ENCODE measurements at regions not wholly inside any gene's neighbourhood (a gene's known extent, or its start where the extent isn't known, plus 50 kb on each side); places are given as distances from the start of the nearest gene placed in this dataset.

GRCh38 chr1:208542309-208542708 is 298.1 kb upstream of the PLXNA2 start:
- Histone ChIP-seq H3K9ac (ENCODE audit: low read depth, low read length) (no peak overlapping the region), H3K36me3 (ENCODE audit: insufficient read depth, low read length) (no peaks in the 10 kb centered on the region), H3K4me1 (ENCODE audit: insufficient read depth, low read length) (no peaks in the 10 kb centered on the region), H3K79me2 (ENCODE audit: insufficient read depth, low read length) (no peaks in the 10 kb centered on the region), H3K4me3 (ENCODE audit: low read depth in 1 of 2, low read length in 2 of 2) (no peak overlapping the region), H3K4me2 (ENCODE audit: insufficient read depth, low read length) (no peak overlapping the region), H4K20me1 (ENCODE audit: insufficient read depth, low read length) (no peaks in the 10 kb centered on the region), H3K9me3 (ENCODE audit: insufficient read depth, low read length, severe bottlenecking) (no peaks in the 10 kb centered on the region), H3K27me3 (ENCODE audit: insufficient read depth, low read length, poor library complexity) (peaks cover 8% of the 10 kb centered on the region), H2AFZ (ENCODE audit: low read depth, low read length) (no peak overlapping the region), H3K27ac (ENCODE audit: low read length) (no peak overlapping the region)
- DNase-seq (no peak), ATAC-seq (ENCODE audit: insufficient read depth, low read depth) (no peak)
- TF ChIP-seq CTCF (IDR thresholded peaks at IDR 0.05; ENCODE audit: borderline replicate concordance, extremely low read depth, low read length, poor library complexity, severe bottlenecking) (no peak), EZH2 (IDR thresholded peaks at IDR 0.05; ENCODE audit: borderline replicate concordance, low read depth, low read length, severe bottlenecking) (no peak)

- H2AFZ ChIP-seq (ENCODE audit: low read depth, low read length): no peak overlapping the region
- H3K4me3 ChIP-seq (ENCODE audit: low read depth in 1 of 2, low read length in 2 of 2): no peak overlapping the region
- H3K79me2 ChIP-seq (ENCODE audit: insufficient read depth, low read length): no peaks in the 10 kb centered on the region
- TF ChIP-seq CTCF (IDR thresholded peaks at IDR 0.05; ENCODE audit: borderline replicate concordance, extremely low read depth, low read length, poor library complexity, severe bottlenecking): no peak
- TF ChIP-seq EZH2 (IDR thresholded peaks at IDR 0.05; ENCODE audit: borderline replicate concordance, low read depth, low read length, severe bottlenecking): no peak
- no peaks in the 10 kb centered on the region for H4K20me1 ChIP-seq (ENCODE audit: insufficient read depth, low read length)
- peaks cover 6% of the 10 kb centered on the region for H3K27me3 ChIP-seq (ENCODE audit: insufficient read depth, low read length, poor library complexity)
- ATAC-seq (ENCODE audit: insufficient read depth, low read depth): no peak
- no peaks in the 10 kb centered on the region for H3K9me3 ChIP-seq (ENCODE audit: insufficient read depth, low read length, severe bottlenecking)
- no peak overlapping the region for H3K9ac ChIP-seq (ENCODE audit: low read depth, low read length)
- H3K4me2 ChIP-seq (ENCODE audit: insufficient read depth, low read length): no peak overlapping the region
- DNase-seq: no peak
- H3K36me3 ChIP-seq (ENCODE audit: insufficient read depth, low read length): no peaks in the 10 kb centered on the region
- H3K27ac ChIP-seq (ENCODE audit: low read length): no peak overlapping the region
- no peaks in the 10 kb centered on the region for H3K4me1 ChIP-seq (ENCODE audit: insufficient read depth, low read length)
Observed at GRCh38 chr1:208544053-208544452, 299.9 kb upstream of the PLXNA2 start.

- H3K27ac ChIP-seq (ENCODE audit: low read length): no peak overlapping the region
- no peak for DNase-seq
- H3K36me3 ChIP-seq (ENCODE audit: insufficient read depth, low read length): no peaks in the 10 kb centered on the region
- no peaks in the 10 kb centered on the region for H3K9me3 ChIP-seq (ENCODE audit: insufficient read depth, low read length, severe bottlenecking)
- no peak overlapping the region for H3K4me3 ChIP-seq (ENCODE audit: low read depth in 1 of 2, low read length in 2 of 2)
- peaks cover 6% of the 10 kb centered on the region for H3K27me3 ChIP-seq (ENCODE audit: insufficient read depth, low read length, poor library complexity)
- no peak overlapping the region for H2AFZ ChIP-seq (ENCODE audit: low read depth, low read length)
- H3K4me2 ChIP-seq (ENCODE audit: insufficient read depth, low read length): no peak overlapping the region
- H3K79me2 ChIP-seq (ENCODE audit: insufficient read depth, low read length): no peaks in the 10 kb centered on the region
- no peaks in the 10 kb centered on the region for H4K20me1 ChIP-seq (ENCODE audit: insufficient read depth, low read length)
- no peak for ATAC-seq (ENCODE audit: insufficient read depth, low read depth)
- TF ChIP-seq CTCF (IDR thresholded peaks at IDR 0.05; ENCODE audit: borderline replicate concordance, extremely low read depth, low read length, poor library complexity, severe bottlenecking) (no peak), EZH2 (IDR thresholded peaks at IDR 0.05; ENCODE audit: borderline replicate concordance, low read depth, low read length, severe bottlenecking) (no peak)
- no peak overlapping the region for H3K9ac ChIP-seq (ENCODE audit: low read depth, low read length)
- H3K4me1 ChIP-seq (ENCODE audit: insufficient read depth, low read length): no peaks in the 10 kb centered on the region
Observed at GRCh38 chr1:208544794-208545193, 300.6 kb upstream of the PLXNA2 start.

- Histone ChIP-seq H3K9me3 (ENCODE audit: insufficient read depth, low read length, severe bottlenecking) (no peaks in the 10 kb centered on the region), H4K20me1 (ENCODE audit: insufficient read depth, low read length) (no peaks in the 10 kb centered on the region), H3K4me2 (ENCODE audit: insufficient read depth, low read length) (no peak overlapping the region), H3K27me3 (ENCODE audit: insufficient read depth, low read length, poor library complexity) (peaks cover 10% of the 10 kb centered on the region), H3K9ac (ENCODE audit: low read depth, low read length) (no peak overlapping the region), H3K36me3 (ENCODE audit: insufficient read depth, low read length) (no peaks in the 10 kb centered on the region), H2AFZ (ENCODE audit: low read depth, low read length) (no peak overlapping the region), H3K79me2 (ENCODE audit: insufficient read depth, low read length) (no peaks in the 10 kb centered on the region), H3K4me1 (ENCODE audit: insufficient read depth, low read length) (no peaks in the 10 kb centered on the region), H3K27ac (ENCODE audit: low read length) (no peak overlapping the region), H3K4me3 (ENCODE audit: low read depth in 1 of 2, low read length in 2 of 2) (no peak overlapping the region)
- DNase-seq (no peak), ATAC-seq (ENCODE audit: insufficient read depth, low read depth) (no peak)
- TF ChIP-seq EZH2 (IDR thresholded peaks at IDR 0.05; ENCODE audit: borderline replicate concordance, low read depth, low read length, severe bottlenecking): no peak
- TF ChIP-seq CTCF (IDR thresholded peaks at IDR 0.05; ENCODE audit: borderline replicate concordance, extremely low read depth, low read length, poor library complexity, severe bottlenecking): no peak
Observed at GRCh38 chr1:208551024-208551423, 306.8 kb upstream of the PLXNA2 start.

Measured in DND-41 (cell line).